ENCODE measurements at regions not wholly inside any gene's neighbourhood (a gene's known extent, or its start where the extent isn't known, plus 50 kb on each side); places are given as distances from the start of the nearest gene placed in this dataset.
"Not testable (repeated sequence)": the region's sequence is repeated elsewhere in the genome, so short reads cannot be mapped to it uniquely, and the experiment has no call there.

DNA sequence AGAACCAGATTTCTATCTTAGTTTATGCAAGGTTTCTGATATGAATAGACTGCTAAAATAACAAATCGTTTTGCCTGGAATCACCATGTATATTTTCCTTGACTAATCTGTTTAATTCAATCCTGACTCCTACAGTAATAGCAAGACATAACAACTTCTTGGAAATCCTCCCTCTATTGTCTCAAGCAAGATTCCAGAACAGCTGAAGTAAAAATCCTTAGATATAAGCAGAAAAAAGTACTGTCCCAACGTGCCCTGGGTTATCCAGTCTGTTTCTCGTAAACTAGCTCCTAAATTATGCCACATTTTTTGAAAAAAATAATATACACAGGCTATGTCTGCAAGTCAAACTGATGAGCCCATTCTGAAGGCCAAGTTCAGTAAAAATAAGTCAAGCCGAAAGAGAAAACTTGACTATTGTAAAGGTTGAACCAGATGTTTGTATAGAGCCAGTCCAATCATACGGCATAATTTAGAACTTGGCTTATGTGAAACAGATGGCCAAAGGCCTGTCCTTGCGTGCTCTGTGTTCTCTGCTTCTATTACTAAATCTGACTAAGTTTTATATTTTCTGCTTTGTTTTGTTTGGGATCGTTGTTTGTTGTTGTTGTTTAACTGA lies 341.6 kb upstream of the NRSN1 start:
- DNase-seq (ENCODE audit: low read depth, low spot score), result no peak
- CTCF ChIA-PET, result no interaction called here
- H3K4me3 ChIP-seq (ENCODE audit: low read depth, low read length), result no peak overlapping the region
- no peak for TF ChIP-seq CTCF (IDR thresholded peaks at IDR 0.05; ENCODE audit: insufficient read depth, low read length, missing control alignments)
- POLR2A ChIA-PET, result no interaction called here

DNA sequence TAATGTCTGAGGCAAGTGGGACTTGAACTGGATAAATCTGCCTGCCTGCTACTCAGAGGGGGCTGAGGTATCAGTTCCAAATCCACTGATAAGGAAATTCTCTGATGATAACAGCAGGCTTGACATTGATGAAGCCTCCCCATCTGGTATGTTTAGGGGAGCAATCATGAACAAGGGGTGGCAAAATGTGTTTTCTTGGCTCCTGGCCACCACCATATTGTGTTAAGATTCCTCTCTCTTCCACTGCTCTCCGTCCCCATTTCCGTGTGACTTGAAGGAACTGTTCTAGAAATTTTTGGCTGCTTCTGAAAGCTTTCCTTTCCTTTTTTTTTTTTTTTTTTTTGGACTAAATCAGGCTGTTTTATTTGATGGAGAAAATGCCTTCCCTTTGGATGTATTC lies 335.3 kb upstream of the NRSN1 start:
- DNase-seq (ENCODE audit: low read depth, low spot score), result no peak
- H3K4me3 ChIP-seq (ENCODE audit: low read depth, low read length), result no peak overlapping the region
- ChIA-PET CTCF (no interaction called here), POLR2A (no interaction called here)
- TF ChIP-seq CTCF (IDR thresholded peaks at IDR 0.05; ENCODE audit: insufficient read depth, low read length, missing control alignments), result no peak

DNA sequence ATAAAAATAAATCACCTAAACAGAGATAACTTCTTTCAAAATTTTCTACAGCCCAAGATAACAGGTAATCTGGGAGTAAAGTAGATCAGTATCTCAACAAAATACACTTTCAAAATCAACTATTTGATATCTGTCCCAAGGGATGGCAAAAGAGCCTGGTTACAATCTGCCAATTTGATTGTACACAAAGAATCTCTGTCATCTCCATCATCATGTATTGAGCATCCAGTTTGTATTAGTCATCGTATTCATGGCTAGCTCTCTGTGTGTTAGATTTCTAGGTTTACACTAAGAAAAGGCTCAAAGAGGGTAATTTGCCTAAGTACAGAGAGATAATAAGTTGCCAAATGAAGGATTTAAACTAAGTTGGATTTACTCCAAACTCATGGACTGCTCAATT lies 329.0 kb upstream of the NRSN1 start:
- TF ChIP-seq CTCF (IDR thresholded peaks at IDR 0.05; ENCODE audit: insufficient read depth, low read length, missing control alignments), result no peak
- POLR2A ChIA-PET, result no interaction called here
- H3K4me3 ChIP-seq (ENCODE audit: low read depth, low read length), result no peak overlapping the region
- CTCF ChIA-PET, result no interaction called here
- no peak for DNase-seq (ENCODE audit: low read depth, low spot score)

DNA sequence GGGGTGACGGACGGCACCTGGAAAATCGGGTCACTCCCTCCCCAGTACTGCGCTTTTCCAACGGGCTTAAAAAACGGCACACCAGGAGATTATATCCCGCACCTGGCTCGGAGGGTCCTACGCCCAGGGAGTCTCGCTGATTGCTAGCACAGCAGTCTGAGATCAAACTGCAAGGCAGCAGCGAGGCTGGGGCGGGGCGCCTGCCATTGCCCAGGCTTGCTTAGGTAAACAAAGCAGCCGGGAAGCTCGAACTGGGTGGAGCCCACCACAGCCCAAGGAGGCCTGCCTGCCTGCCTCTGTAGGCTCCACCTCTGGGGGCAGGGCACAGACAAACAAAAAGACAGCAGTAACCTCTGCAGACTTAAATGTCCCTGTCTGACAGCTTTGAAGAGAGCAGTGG lies 321.7 kb upstream of the NRSN1 start:
- H3K4me3 ChIP-seq (ENCODE audit: low read depth, low read length); DNase-seq (ENCODE audit: low read depth, low spot score); CTCF ChIA-PET; POLR2A ChIA-PET: not testable (repeated sequence)

DNA sequence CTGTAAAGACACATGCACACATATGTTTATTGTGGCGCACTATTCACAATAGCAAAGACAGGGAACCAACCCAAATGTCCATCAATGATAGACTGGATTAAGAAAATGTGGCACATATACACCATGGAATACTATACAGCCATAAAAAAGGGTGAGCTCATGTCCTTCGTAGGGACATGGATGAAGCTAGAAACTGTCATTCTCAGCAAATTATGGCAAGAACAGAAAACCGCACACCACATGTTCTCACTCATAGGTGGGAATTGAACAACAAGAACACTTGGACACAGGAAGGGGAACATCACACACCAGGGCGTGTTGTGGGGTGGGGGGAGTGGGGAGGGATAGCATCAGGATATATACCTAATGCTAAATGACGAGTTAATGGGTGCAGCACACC lies 304.9 kb upstream of the NRSN1 start:
- H3K4me3 ChIP-seq (ENCODE audit: low read depth, low read length); POLR2A ChIA-PET; DNase-seq (ENCODE audit: low read depth, low spot score); CTCF ChIA-PET: not testable (repeated sequence)

DNA sequence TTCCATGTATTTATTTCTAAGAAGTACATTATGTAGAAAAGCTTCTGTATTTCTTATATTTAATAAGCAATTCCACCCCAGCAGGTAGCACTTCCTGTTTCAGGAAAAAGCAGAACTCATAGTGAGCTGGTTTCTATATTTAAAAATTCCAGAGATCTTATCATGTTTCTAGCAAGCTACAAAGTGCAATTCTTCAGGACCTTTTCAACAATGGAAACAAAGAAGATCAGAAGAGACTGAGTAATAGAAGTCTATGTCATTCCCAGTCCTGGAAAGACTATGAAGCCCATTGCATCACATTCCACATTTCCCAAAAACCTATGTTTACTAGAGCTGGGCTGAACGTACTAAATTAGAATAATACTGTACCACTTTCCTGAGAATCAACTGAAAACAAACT lies 302.6 kb upstream of the NRSN1 start:
- CTCF ChIA-PET, result no interaction called here
- POLR2A ChIA-PET, result no interaction called here
- DNase-seq (ENCODE audit: low read depth, low spot score), result no peak
- TF ChIP-seq CTCF (IDR thresholded peaks at IDR 0.05; ENCODE audit: insufficient read depth, low read length, missing control alignments), result no peak
- no peak overlapping the region for H3K4me3 ChIP-seq (ENCODE audit: low read depth, low read length)

GRCh38 chr6:23826572-23826971 lies 299.4 kb upstream of the NRSN1 start:
- TF ChIP-seq CTCF (IDR thresholded peaks at IDR 0.05; ENCODE audit: insufficient read depth, low read length, missing control alignments), result no peak
- DNase-seq (ENCODE audit: low read depth, low spot score), result no peak
- ChIA-PET POLR2A (no interaction called here), CTCF (no interaction called here)
- H3K4me3 ChIP-seq (ENCODE audit: low read depth, low read length), result no peak overlapping the region
